ENCODE measurements at regions not wholly inside any gene's neighbourhood (a gene's known extent, or its start where the extent isn't known, plus 50 kb on each side); places are given as distances from the start of the nearest gene placed in this dataset.

GRCh38 chr21:27277110-27277509, 310.2 kb upstream of the ADAMTS5 start:
- no peak overlapping the region for H3K4me3 ChIP-seq (ENCODE audit: low read length)
- H3K27ac ChIP-seq (ENCODE audit: low read depth, low read length): no peak overlapping the region
- H4K20me1 ChIP-seq (ENCODE audit: control insufficient read depth, insufficient read depth, low read depth, low read length): no peaks in the 10 kb centered on the region
- H3F3A ChIP-seq (ENCODE audit: control insufficient read depth, insufficient read depth): no peaks in the 10 kb centered on the region
- H3K9me2 ChIP-seq (replicated peaks; ENCODE audit: control insufficient read depth, low read length): no peaks in the 10 kb centered on the region
- no peak for TF ChIP-seq EZH2phosphoT487 (IDR thresholded peaks at IDR 0.05; ENCODE audit: borderline replicate concordance, low read length)
- TF ChIP-seq CTCF (IDR thresholded peaks at IDR 0.05; ENCODE audit: low read depth, low read length, poor library complexity, severe bottlenecking): no peak
- no peaks in the 10 kb centered on the region; the same call in 1 of the 2 replicates for H3K9me3 ChIP-seq (ENCODE audit: control insufficient read depth, insufficient read depth, low read length)
- no peak overlapping the region for H3K4me2 ChIP-seq (ENCODE audit: low read length)
- H3K36me3 ChIP-seq (ENCODE audit: control insufficient read depth, low read length): no peaks in the 10 kb centered on the region
- no peaks in the 10 kb centered on the region for H3K27me3 ChIP-seq (ENCODE audit: control insufficient read depth, low read length)
- no peaks in the 10 kb centered on the region for H3K4me1 ChIP-seq (ENCODE audit: control insufficient read depth, low read length)
- H3K79me2 ChIP-seq (ENCODE audit: control insufficient read depth, low read length): no peaks in the 10 kb centered on the region

GRCh38 chr21:27275294-27275927, 308.5 kb upstream of the ADAMTS5 start:
- Histone ChIP-seq H3K27me3 (ENCODE audit: control insufficient read depth, low read length) (no peaks in the 10 kb centered on the region), H4K20me1 (ENCODE audit: control insufficient read depth, insufficient read depth, low read depth, low read length) (no peaks in the 10 kb centered on the region), H3K4me3 (ENCODE audit: low read length) (no peak overlapping the region), H3K27ac (ENCODE audit: low read depth, low read length) (no peak overlapping the region), H3F3A (ENCODE audit: control insufficient read depth, insufficient read depth) (no peaks in the 10 kb centered on the region), H3K36me3 (ENCODE audit: control insufficient read depth, low read length) (no peaks in the 10 kb centered on the region), H3K9me3 (ENCODE audit: control insufficient read depth, insufficient read depth, low read length) (no peaks in the 10 kb centered on the region), H3K79me2 (ENCODE audit: control insufficient read depth, low read length) (no peaks in the 10 kb centered on the region), H3K4me1 (ENCODE audit: control insufficient read depth, low read length) (no peaks in the 10 kb centered on the region), H3K9me2 (replicated peaks; ENCODE audit: control insufficient read depth, low read length) (no peaks in the 10 kb centered on the region), H3K4me2 (ENCODE audit: low read length) (no peak overlapping the region)
- TF ChIP-seq EZH2phosphoT487 (IDR thresholded peaks at IDR 0.05; ENCODE audit: borderline replicate concordance, low read length) (no peak), CTCF (IDR thresholded peaks at IDR 0.05; ENCODE audit: low read depth, low read length, poor library complexity, severe bottlenecking) (no peak)

- TF ChIP-seq EZH2phosphoT487 (IDR thresholded peaks at IDR 0.05; ENCODE audit: borderline replicate concordance, low read length) (no peak), CTCF (IDR thresholded peaks at IDR 0.05; ENCODE audit: low read depth, low read length, poor library complexity, severe bottlenecking) (no peak)
- H3K4me3 ChIP-seq (ENCODE audit: low read length): no peak overlapping the region
- H3K27me3 ChIP-seq (ENCODE audit: control insufficient read depth, low read length): no peaks in the 10 kb centered on the region
- H4K20me1 ChIP-seq (ENCODE audit: control insufficient read depth, insufficient read depth, low read depth, low read length): no peaks in the 10 kb centered on the region
- H3K9me2 ChIP-seq (replicated peaks; ENCODE audit: control insufficient read depth, low read length): no peaks in the 10 kb centered on the region
- H3F3A ChIP-seq (ENCODE audit: control insufficient read depth, insufficient read depth): no peaks in the 10 kb centered on the region
- H3K9me3 ChIP-seq (ENCODE audit: control insufficient read depth, insufficient read depth, low read length): no peaks in the 10 kb centered on the region
- no peaks in the 10 kb centered on the region for H3K4me1 ChIP-seq (ENCODE audit: control insufficient read depth, low read length)
- H3K79me2 ChIP-seq (ENCODE audit: control insufficient read depth, low read length): no peaks in the 10 kb centered on the region
- no peak overlapping the region for H3K4me2 ChIP-seq (ENCODE audit: low read length)
- H3K27ac ChIP-seq (ENCODE audit: low read depth, low read length): no peak overlapping the region
- H3K36me3 ChIP-seq (ENCODE audit: control insufficient read depth, low read length): no peaks in the 10 kb centered on the region
These were observed 302.8 kb upstream of the ADAMTS5 start for GRCh38 chr21:27269644-27270043.
